H1 (cell line): ENCODE measurements at regions not wholly inside any gene's neighbourhood (a gene's known extent, or its start where the extent isn't known, plus 50 kb on each side); places are given as distances from the start of the nearest gene placed in this dataset.

Source experiments
- BCL11A ChIP-seq, 2 experiments: IDR thresholded peaks; one replicate each; pipeline ENCODE4 v1.6.1; 2011; ENCODE audit warnings: low read depth in 2 of 2, low read length in 2 of 2, mild to moderate bottlenecking in 2 of 2
- CEBPB ChIP-seq: IDR thresholded peaks from 2 replicates; pipeline ENCODE4 v1.6.1; 2012; ENCODE audit warnings: low read depth, low read length
- CHD1 ChIP-seq: IDR thresholded peaks from 2 replicates; pipeline ENCODE4 v1.6.1; 2012; ENCODE audit warnings: low read depth, low read length, improper control_type of control experiment
- EP300 ChIP-seq, 2 experiments: IDR thresholded peaks; 1 replicate in 1 of 2; 2 replicates in 1 of 2; pipeline ENCODE4 v1.6.1; 2011 to 2012; ENCODE audit warnings: low read depth in 2 of 2, low read length in 2 of 2, mild to moderate bottlenecking in 2 of 2, borderline replicate concordance in 1 of 2, inconsistent platforms in 1 of 2, moderate library complexity in 1 of 2
- GABPA ChIP-seq: IDR thresholded peaks from 2 replicates; pipeline ENCODE4 v1.6.1; 2011; ENCODE audit warnings: mild to moderate bottlenecking, low read length, moderate library complexity, borderline replicate concordance; ENCODE audit not compliant: insufficient read depth
- POLR2A ChIP-seq, 2 experiments: IDR thresholded peaks; 1 replicate in 1 of 2; 2 replicates in 1 of 2; pipeline ENCODE4 v1.6.1; 2011; ENCODE audit warnings: low read depth in 2 of 2, low read length in 2 of 2, mild to moderate bottlenecking in 2 of 2; ENCODE audit errors: control extremely low read depth in 1 of 2
- POLR2AphosphoS5 ChIP-seq: IDR thresholded peaks from 2 replicates; pipeline ENCODE4 v1.6.1; 2011; ENCODE audit warnings: low read depth, low read length
- RAD21 ChIP-seq, 2 experiments: IDR thresholded peaks in 1 of 2; conservative IDR thresholded peaks in 1 of 2; 2 replicates each; pipeline ENCODE4 v1.6.1; 2011; ENCODE audit warnings: low read depth in 2 of 2, low read length in 2 of 2, improper control_type of control experiment in 1 of 2, inconsistent platforms in 1 of 2, mild to moderate bottlenecking in 1 of 2, moderate library complexity in 1 of 2
- SIN3A ChIP-seq, 2 experiments: IDR thresholded peaks in 1 of 2; conservative IDR thresholded peaks in 1 of 2; 2 replicates each; pipeline ENCODE4 v1.6.1; 2011 to 2012; ENCODE audit warnings: low read length in 2 of 2, improper control_type of control experiment in 1 of 2, low read depth in 1 of 2, mild to moderate bottlenecking in 1 of 2
- TAF1 ChIP-seq: IDR thresholded peaks from 2 replicates; pipeline ENCODE4 v1.6.1; 2011; ENCODE audit warnings: mild to moderate bottlenecking, low read depth, low read length
- ZNF274 ChIP-seq: IDR thresholded peaks from 2 replicates; pipeline ENCODE4 v1.7.0; 2012; ENCODE audit warnings: low read length, borderline replicate concordance; ENCODE audit errors: extremely low read depth
- TF ChIP-seq, protein P1 (sequence below), 3 experiments: IDR thresholded peaks; 1 replicate in 2 of 3; 2 replicates in 1 of 3; pipeline versions ENCODE4 v1.5.1 to v1.6.1; 2011; ENCODE audit warnings: low read length in 3 of 3, mild to moderate bottlenecking in 3 of 3, inconsistent platforms in 2 of 3, low read depth in 1 of 3, moderate library complexity in 1 of 3; ENCODE audit not compliant: insufficient read depth in 1 of 3; ENCODE audit errors: control extremely low read depth in 1 of 3
- TF ChIP-seq, protein P2 (sequence below): IDR thresholded peaks from 2 replicates; pipeline ENCODE4 v1.6.1; 2012; ENCODE audit warnings: inconsistent platforms
- TF ChIP-seq, protein P3 (sequence below): IDR thresholded peaks from 2 replicates; pipeline ENCODE4 v1.6.1; 2011; ENCODE audit warnings: low read length, improper control_type of control experiment

DNA sequence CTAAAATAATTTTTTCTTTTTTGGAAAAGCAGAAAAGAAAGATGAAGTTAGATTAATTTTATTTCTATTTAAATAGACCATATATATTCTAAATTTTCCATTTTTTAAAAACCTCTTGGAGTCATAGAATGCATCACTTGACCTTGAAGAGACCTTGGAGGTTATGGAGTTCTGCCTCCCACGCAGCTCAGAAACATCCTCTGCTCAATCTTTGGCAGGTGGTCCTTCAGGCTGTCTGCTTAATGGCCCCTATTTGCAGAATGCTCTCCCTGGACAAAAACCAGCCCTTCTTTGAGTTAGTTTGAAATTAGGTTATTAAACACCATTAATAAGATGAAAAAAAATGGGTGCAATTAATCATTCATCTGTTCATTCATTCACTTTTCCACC is 194.1 kb upstream of the TLL1 start:
- TF ChIP-seq, protein P1, sequence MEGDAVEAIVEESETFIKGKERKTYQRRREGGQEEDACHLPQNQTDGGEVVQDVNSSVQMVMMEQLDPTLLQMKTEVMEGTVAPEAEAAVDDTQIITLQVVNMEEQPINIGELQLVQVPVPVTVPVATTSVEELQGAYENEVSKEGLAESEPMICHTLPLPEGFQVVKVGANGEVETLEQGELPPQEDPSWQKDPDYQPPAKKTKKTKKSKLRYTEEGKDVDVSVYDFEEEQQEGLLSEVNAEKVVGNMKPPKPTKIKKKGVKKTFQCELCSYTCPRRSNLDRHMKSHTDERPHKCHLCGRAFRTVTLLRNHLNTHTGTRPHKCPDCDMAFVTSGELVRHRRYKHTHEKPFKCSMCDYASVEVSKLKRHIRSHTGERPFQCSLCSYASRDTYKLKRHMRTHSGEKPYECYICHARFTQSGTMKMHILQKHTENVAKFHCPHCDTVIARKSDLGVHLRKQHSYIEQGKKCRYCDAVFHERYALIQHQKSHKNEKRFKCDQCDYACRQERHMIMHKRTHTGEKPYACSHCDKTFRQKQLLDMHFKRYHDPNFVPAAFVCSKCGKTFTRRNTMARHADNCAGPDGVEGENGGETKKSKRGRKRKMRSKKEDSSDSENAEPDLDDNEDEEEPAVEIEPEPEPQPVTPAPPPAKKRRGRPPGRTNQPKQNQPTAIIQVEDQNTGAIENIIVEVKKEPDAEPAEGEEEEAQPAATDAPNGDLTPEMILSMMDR (IDR thresholded peaks at IDR 0.05; ENCODE audit: control extremely low read depth in 1 of 3, insufficient read depth in 1 of 3, low read depth in 1 of 3, low read length in 3 of 3) = no peak
- TF ChIP-seq SIN3A (conservative IDR thresholded peaks at IDR 0.05 in 1 of 2, IDR thresholded peaks at IDR 0.05 in 1 of 2; ENCODE audit: low read depth in 1 of 2, low read length in 2 of 2) = no peak
- TF ChIP-seq EP300 (IDR thresholded peaks at IDR 0.05; ENCODE audit: borderline replicate concordance in 1 of 2, low read depth in 2 of 2, low read length in 2 of 2) = no peak
- TF ChIP-seq CHD1 = no peak
- TF ChIP-seq, protein P2, sequence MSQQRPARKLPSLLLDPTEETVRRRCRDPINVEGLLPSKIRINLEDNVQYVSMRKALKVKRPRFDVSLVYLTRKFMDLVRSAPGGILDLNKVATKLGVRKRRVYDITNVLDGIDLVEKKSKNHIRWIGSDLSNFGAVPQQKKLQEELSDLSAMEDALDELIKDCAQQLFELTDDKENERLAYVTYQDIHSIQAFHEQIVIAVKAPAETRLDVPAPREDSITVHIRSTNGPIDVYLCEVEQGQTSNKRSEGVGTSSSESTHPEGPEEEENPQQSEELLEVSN = no peak
- TF ChIP-seq GABPA = no peak
- TF ChIP-seq POLR2A (IDR thresholded peaks at IDR 0.05; ENCODE audit: control extremely low read depth in 1 of 2, low read depth in 2 of 2, low read length in 2 of 2) = no peak
- TF ChIP-seq, protein P3, sequence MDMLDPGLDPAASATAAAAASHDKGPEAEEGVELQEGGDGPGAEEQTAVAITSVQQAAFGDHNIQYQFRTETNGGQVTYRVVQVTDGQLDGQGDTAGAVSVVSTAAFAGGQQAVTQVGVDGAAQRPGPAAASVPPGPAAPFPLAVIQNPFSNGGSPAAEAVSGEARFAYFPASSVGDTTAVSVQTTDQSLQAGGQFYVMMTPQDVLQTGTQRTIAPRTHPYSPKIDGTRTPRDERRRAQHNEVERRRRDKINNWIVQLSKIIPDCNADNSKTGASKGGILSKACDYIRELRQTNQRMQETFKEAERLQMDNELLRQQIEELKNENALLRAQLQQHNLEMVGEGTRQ = no peak
- TF ChIP-seq CEBPB = no peak
- TF ChIP-seq TAF1 = no peak
- TF ChIP-seq ZNF274 = no peak
- TF ChIP-seq RAD21 (IDR thresholded peaks at IDR 0.05 in 1 of 2, conservative IDR thresholded peaks at IDR 0.05 in 1 of 2; ENCODE audit: low read depth in 2 of 2, low read length in 2 of 2) = no peak
- no peak for TF ChIP-seq BCL11A (IDR thresholded peaks at IDR 0.05; ENCODE audit: low read depth in 2 of 2, low read length in 2 of 2)
- TF ChIP-seq POLR2AphosphoS5 = no peak
